BLaER1 treated with 17β-estradiol and CSF1 and Interleukin-3, amounts not matched to agents 10 nM and 100 nM (cell line): ENCODE measurements at regions not wholly inside any gene's neighbourhood (a gene's known extent, or its start where the extent isn't known, plus 50 kb on each side); places are given as distances from the start of the nearest gene placed in this dataset.
"Not testable (repeated sequence)": the region's sequence is repeated elsewhere in the genome, so short reads cannot be mapped to it uniquely, and the experiment has no call there.

ENCODE experiments used
- H3K27ac ChIP-seq, 11 experiments: shearing (Covaris generic); formaldehyde crosslinking; 2 replicates each; pipeline ENCODE4 v1.8.1; 2022
- H3K27me3 ChIP-seq, 11 experiments: shearing (Covaris generic); formaldehyde crosslinking; 2 replicates each; pipeline ENCODE4 v1.8.1; 2022
- H3K36me3 ChIP-seq, 11 experiments: shearing (Covaris generic); formaldehyde crosslinking; 2 replicates each; pipeline ENCODE4 v1.8.1; 2022
- H3K4me1 ChIP-seq, 10 experiments: shearing (Covaris generic); formaldehyde crosslinking; 2 replicates each; pipeline ENCODE4 v1.8.1; 2022
- H3K4me2 ChIP-seq, 11 experiments: shearing (Covaris generic); formaldehyde crosslinking; 2 replicates each; pipeline ENCODE4 v1.8.1; 2022
- H3K4me3 ChIP-seq, 10 experiments: shearing (Covaris generic); formaldehyde crosslinking; 2 replicates each; pipeline ENCODE4 v1.8.1; 2022
- H3K9ac ChIP-seq, 11 experiments: shearing (Covaris generic); formaldehyde crosslinking; 2 replicates each; pipeline ENCODE4 v1.8.1; 2022
- H3K9me3 ChIP-seq, 11 experiments: shearing (Covaris generic); formaldehyde crosslinking; replicated peaks in 1 of 11; 2 replicates each; pipeline ENCODE4 v1.8.1; 2022
- H4K20me1 ChIP-seq, 11 experiments: shearing (Covaris generic); formaldehyde crosslinking; 2 replicates each; pipeline ENCODE4 v1.8.1; 2022
- Cebpa-rat ChIP-seq, 11 experiments: shearing (Covaris generic); IDR thresholded peaks; 2 replicates each; pipeline ENCODE4 v1.8.1; 2022

DNA sequence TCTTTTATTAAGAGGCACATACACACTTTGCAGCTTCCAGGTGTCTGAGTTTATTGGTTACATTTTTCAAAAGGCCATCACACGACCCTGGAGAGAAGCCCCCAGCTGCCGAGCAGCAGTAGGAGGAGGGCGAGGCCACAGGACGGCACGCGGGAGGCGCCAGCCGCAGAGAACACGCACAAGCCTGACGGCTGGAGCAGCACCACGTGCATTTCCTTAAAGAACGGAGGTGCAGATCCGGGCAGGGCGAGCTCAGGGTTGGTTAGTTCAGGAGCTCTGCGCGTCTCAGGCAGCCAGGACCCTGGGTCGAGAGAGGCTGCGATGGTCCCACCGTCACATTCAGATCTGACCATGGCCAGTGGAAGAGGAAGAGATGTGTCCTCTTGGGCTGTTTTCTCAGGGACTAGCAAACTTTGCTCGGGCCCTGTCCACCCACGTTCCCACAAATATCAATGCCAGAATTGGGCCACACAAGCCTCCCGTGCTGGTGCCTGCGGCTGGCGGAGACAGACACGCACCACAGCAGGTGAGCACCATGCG, 121.4 kb upstream of the AFDN start:
- H4K20me1 ChIP-seq = no peaks in the 10 kb centered on the region; a peak in 1 of 22 replicates
- peaks cover 14 to 54% (median 43%) of the 10 kb centered on the region in 11 experiments; a peak in 20 of 22 replicates for H3K27me3 ChIP-seq
- H3K36me3 ChIP-seq = no peaks in the 10 kb centered on the region
- peaks cover 35 to 72% (median 61%) of the 10 kb centered on the region in 10 experiments for H3K4me1 ChIP-seq
- peak overlapping the region; percentile 49 to 88 (median 74) for H3K4me2 ChIP-seq
- H3K9ac ChIP-seq = no peak overlapping the region
- H3K27ac ChIP-seq = no peak overlapping the region
- H3K9me3 ChIP-seq = no peaks in the 10 kb centered on the region
- TF ChIP-seq Cebpa-rat (IDR thresholded peaks at IDR 0.05) = no peak
- H3K4me3 ChIP-seq = no peak overlapping the region

DNA sequence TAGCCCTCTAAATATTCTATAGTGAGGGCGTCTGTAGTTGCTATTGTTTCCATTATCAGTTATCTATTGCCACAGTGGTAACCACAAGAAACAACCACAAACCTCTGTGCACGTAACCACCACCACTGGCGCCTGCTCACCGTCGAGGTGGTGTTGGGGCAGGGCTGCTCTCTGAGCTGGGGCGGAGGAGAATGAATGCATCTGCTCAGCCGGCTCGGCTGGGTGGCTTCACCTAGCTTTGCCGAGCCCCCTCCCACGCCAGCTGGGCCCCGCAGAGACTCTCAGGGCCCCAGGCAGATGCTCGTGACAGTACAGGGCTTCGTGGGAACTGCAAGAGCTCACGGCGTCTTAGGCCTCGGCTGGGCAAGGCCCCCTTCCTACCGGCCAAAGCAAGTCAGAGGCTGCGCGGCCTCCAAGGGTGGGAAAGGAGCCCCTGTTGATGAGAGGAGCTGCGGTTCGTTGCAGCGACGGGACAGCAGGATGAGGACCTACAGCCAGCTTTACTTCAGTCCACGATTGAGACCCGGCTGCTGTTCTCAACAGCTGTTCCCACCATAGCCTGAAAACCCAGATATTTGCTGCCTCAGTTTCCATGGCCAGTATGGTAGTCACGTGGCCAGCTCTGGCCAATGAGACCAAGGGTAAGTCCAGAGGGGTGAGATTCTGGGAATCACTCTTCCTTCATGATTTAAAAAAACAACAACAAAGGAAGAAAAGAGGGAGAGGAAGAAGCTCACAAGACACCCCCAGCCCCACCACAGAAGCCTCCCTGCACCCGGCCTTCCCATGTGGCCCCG, 120.2 kb upstream of the AFDN start:
- Histone ChIP-seq H3K9me3 (no peaks in the 10 kb centered on the region), H3K27me3 (peaks cover 14 to 54% (median 43%) of the 10 kb centered on the region in 11 experiments; a peak in 20 of 22 replicates), H3K4me2 (peak overlapping the region; percentile 57 to 88 (median 77)), H3K4me1 (peaks cover 24 to 60% (median 49%) of the 10 kb centered on the region in 10 experiments), H3K27ac (no peak overlapping the region), H3K9ac (no peak overlapping the region; a peak in 1 of 22 replicates), H4K20me1 (no peaks in the 10 kb centered on the region; a peak in 1 of 22 replicates), H3K36me3 (no peaks in the 10 kb centered on the region), H3K4me3 (no peak overlapping the region)
- TF ChIP-seq Cebpa-rat (IDR thresholded peaks at IDR 0.05) = no peak

DNA sequence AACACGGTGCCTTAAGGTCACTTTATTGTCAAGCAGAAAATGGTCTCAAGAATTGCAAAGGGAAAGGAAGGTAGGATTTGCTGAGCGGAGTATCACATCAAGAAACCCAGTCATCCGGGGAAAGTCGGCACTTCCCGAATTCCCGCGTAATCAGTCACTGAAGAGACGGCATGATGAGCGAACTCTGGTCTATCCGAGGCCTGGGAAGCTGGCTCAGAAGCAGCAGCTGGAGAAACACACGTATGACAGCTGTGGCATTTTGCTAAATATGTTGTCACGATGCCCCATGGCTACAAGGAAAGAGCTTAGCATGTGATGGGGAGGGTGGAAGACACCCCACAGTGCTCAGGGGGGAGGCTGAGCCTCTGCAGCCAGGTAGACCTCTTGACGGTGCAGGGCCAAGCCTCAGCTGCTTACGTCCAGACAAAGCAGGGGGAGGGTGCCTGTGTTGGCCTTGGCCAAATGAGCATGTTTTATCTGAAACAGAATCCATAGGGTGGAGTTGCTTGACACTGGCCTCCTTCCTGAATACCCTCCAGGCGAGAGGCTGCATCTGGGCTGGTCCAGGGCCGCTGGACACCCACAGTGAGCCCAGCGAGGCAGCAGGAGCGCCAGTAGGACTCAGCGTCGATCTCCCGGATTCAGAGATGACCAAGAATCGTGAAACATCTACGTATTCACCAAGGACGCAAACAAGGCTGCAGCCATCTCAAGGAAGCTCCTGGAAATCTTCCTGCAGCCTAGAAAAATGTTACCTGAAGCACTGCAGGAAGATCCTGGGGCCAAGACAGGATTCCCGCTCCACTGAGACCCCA, 118.8 kb upstream of the AFDN start:
- no peaks in the 10 kb centered on the region for H3K36me3 ChIP-seq
- H3K4me2 ChIP-seq = peak overlapping the region in 4 of 11 experiments; percentile 6 to 28 (median 14); a peak in 5 of 22 replicates
- H3K27ac ChIP-seq = no peak overlapping the region
- TF ChIP-seq Cebpa-rat (IDR thresholded peaks at IDR 0.05) = no peak
- H3K27me3 ChIP-seq = peaks cover 14 to 56% (median 43%) of the 10 kb centered on the region in 11 experiments; a peak in 20 of 22 replicates
- no peak overlapping the region for H3K4me3 ChIP-seq
- peaks cover 30 to 58% (median 50%) of the 10 kb centered on the region in 10 experiments for H3K4me1 ChIP-seq
- H3K9me3 ChIP-seq = no peaks in the 10 kb centered on the region
- no peaks in the 10 kb centered on the region; a peak in 1 of 22 replicates for H4K20me1 ChIP-seq
- no peak overlapping the region for H3K9ac ChIP-seq

DNA sequence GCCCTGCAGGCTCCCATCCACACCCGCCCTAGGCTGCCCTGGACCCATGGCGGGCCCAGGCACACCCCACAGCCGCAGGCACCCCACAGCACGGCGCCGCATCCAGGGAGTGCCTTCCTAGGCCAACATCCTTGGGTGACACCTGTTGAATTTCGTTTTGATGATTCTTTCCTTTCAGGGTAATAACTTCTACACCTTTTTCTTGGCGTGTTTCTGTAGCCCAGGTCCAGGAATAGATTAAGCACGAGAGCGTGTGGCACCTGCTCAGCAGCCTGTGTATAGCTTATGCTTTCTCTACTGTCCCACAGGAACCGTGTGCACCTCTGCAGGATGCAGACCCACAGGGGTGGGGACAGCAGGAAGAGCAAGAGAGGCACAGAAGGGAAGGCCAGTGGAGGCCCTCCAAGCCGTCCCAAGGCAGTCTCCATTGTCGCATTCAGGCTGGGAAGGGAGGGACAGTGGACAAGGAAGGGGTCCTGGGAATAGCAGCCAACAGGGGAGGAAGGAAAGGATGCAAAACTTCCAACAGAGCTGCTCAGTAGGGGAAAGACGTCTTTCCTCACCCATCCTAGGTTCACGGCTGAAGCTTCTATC, 118.1 kb upstream of the AFDN start:
- Histone ChIP-seq H3K36me3 (no peaks in the 10 kb centered on the region), H3K4me3 (no peak overlapping the region), H4K20me1 (no peaks in the 10 kb centered on the region; a peak in 1 of 22 replicates), H3K4me2 (peak overlapping the region in 4 of 11 experiments; percentile 6 to 28 (median 14); a peak in 6 of 22 replicates), H3K9ac (no peak overlapping the region), H3K4me1 (peaks cover 33 to 60% (median 51%) of the 10 kb centered on the region in 10 experiments), H3K9me3 (no peaks in the 10 kb centered on the region), H3K27me3 (peaks cover 14 to 61% (median 43%) of the 10 kb centered on the region in 11 experiments; a peak in 20 of 22 replicates), H3K27ac (no peak overlapping the region)
- TF ChIP-seq Cebpa-rat (IDR thresholded peaks at IDR 0.05) = no peak

DNA sequence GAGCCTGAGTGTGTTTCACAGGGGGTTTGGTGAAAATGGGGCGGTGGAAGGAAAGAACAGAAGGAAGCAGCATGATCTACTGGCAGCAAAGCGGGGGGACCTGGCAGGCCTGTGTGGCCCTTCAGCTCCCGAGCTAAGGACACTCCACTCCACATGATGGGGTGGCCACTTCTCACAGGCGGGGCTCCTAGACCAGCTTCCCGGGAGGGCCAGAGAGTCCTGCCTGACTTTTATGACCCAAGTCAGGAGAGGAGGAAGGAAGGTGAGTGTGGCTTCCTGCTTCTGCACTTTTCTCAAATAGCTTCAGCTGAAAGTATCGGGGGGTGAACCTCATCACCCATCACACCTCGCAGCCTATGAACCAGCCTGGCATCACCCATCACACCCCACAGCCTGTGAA, 117.5 kb upstream of the AFDN start:
- no peak for TF ChIP-seq Cebpa-rat (IDR thresholded peaks at IDR 0.05)
- Histone ChIP-seq H3K27me3 (peaks cover 14 to 63% (median 45%) of the 10 kb centered on the region in 11 experiments; a peak in 20 of 22 replicates), H3K27ac (no peak overlapping the region), H3K4me3 (no peak overlapping the region), H3K9ac (no peak overlapping the region), H3K4me1 (peaks cover 33 to 65% (median 54%) of the 10 kb centered on the region in 10 experiments), H3K36me3 (no peaks in the 10 kb centered on the region), H4K20me1 (no peaks in the 10 kb centered on the region; a peak in 1 of 22 replicates), H3K4me2 (peak overlapping the region in 4 of 11 experiments; percentile 6 to 28 (median 14); a peak in 4 of 22 replicates), H3K9me3 (no peaks in the 10 kb centered on the region)

DNA sequence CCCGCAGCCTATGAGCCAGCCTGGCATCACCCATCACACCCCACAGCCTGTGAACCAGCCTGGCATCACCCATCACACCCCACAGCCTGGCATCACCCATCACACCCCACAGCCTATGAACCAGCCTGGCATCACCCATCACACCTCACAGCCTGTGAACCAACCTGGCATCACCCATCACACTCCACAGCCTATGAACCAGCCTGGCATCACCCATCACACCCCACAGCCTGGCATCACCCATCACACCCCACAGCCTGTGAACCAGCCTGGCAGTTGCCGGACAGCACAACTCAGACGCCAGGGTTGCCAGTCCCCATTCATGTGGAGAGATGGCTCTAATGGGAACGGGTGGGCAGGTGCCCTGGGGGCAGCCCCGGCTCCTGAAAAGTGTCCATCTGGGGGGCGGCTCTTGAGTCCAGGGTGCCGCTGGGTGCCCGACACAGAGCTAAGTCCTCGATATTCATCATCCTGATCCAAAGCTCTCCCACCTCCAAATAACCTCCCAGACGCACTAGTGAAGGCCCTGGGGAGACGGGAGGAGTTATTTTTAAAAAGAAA, 116.9 kb upstream of the AFDN start:
- H3K4me2 ChIP-seq, H4K20me1 ChIP-seq, H3K36me3 ChIP-seq, H3K9me3 ChIP-seq, H3K27ac ChIP-seq, H3K9ac ChIP-seq, H3K4me3 ChIP-seq: not testable (repeated sequence)
- Histone ChIP-seq H3K27me3 (peaks cover 14 to 57% (median 39%) of the 10 kb centered on the region in 11 experiments; a peak in 20 of 22 replicates), H3K4me1 (peaks cover 31 to 61% (median 49%) of the 10 kb centered on the region in 10 experiments)

DNA sequence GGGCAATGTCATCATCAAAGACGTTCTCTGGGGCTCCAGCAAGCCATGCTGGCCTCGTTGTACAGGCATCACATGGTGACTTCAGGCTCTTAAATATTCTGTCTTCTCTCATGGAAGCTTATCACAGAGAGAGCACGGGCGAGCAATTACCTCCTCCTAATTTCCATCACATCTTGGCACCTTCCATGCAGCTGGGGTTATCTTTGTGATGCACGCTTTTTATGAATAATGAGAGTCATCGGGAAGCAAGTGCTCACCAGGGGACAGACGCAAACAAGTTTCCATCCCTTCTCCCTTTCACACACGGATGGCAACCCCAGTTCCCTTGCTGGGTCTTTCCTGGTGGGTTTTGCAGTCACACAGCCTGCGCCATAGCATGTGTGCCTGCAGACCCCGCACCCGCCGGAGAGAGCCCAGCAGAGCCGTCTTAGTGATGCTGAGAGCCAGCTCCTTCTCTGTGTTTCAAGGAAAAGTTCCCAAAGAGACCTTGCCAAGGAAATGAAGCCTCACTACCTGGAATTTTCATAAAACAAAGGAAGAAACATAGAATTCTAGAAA, 116.3 kb upstream of the AFDN start:
- Histone ChIP-seq H3K27ac (no peak overlapping the region), H3K27me3 (peaks cover 11 to 51% (median 33%) of the 10 kb centered on the region in 11 experiments; a peak in 20 of 22 replicates), H3K9me3 (no peaks in the 10 kb centered on the region), H3K4me2 (no peak overlapping the region), H3K4me1 (peaks cover 25 to 55% (median 46%) of the 10 kb centered on the region in 10 experiments), H3K36me3 (no peaks in the 10 kb centered on the region), H3K4me3 (no peak overlapping the region), H4K20me1 (no peaks in the 10 kb centered on the region; a peak in 1 of 22 replicates), H3K9ac (no peak overlapping the region)
- TF ChIP-seq Cebpa-rat (IDR thresholded peaks at IDR 0.05) = no peak

DNA sequence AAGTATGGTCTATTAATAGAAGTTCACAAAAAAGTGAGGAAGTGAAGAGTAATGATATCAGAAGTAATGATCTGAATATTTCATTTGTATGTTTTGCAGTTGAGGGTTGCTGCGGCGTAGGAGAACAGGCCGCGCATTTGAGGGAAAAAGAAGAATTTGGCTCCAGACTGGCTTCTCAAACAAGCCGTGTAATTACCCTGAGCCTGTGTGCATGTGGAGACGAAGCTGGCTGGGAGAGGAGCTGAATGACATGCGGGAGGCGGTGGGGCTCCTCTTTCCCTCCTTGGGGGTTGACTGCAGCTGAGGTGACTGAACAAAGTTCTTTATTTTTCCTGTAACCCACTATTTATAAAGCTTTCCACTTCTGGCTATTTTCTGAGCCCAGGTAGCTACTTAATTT, 115.5 kb upstream of the AFDN start:
- peaks cover 18 to 54% (median 40%) of the 10 kb centered on the region in 10 experiments for H3K4me1 ChIP-seq
- H3K27me3 ChIP-seq = peaks cover 8 to 45% (median 29%) of the 10 kb centered on the region in 11 experiments; a peak in 20 of 22 replicates
- TF ChIP-seq Cebpa-rat (IDR thresholded peaks at IDR 0.05) = no peak

More for the DNA sequence above, 115.5 kb upstream of the AFDN start:
- no peak overlapping the region for H3K27ac ChIP-seq
- H3K36me3 ChIP-seq = no peaks in the 10 kb centered on the region
- no peak overlapping the region for H3K4me3 ChIP-seq
- no peaks in the 10 kb centered on the region for H3K9me3 ChIP-seq
- H3K4me2 ChIP-seq = no peak overlapping the region
- H3K9ac ChIP-seq = no peak overlapping the region
- no peaks in the 10 kb centered on the region; a peak in 1 of 22 replicates for H4K20me1 ChIP-seq
